Parathyroid adenoma (tissue), 2 donors: ENCODE measurements at regions not wholly inside any gene's neighbourhood (a gene's known extent, or its start where the extent isn't known, plus 50 kb on each side); places are given as distances from the start of the nearest gene placed in this dataset.

Source experiments
- H2AFZ ChIP-seq: fragments of 300-600 bp; sonication (generic); one replicate; pipeline ENCODE4 v1.7.0; 2017; ENCODE audit warnings: antibody characterized with exemption, mild to moderate bottlenecking
- H3K27ac ChIP-seq: fragments of 300-600 bp; sonication (generic); one replicate; pipeline ENCODE4 v1.7.0; 2017
- H3K27me3 ChIP-seq: fragments of 300-600 bp; sonication (generic); one replicate; pipeline ENCODE4 v1.7.0; 2017; ENCODE audit warnings: low read length; ENCODE audit not compliant: control insufficient read depth, insufficient read depth
- H3K36me3 ChIP-seq: fragments of 300-600 bp; sonication (generic); one replicate; pipeline ENCODE4 v1.7.0; 2017; ENCODE audit warnings: low read length; ENCODE audit not compliant: control insufficient read depth, insufficient read depth
- H3K4me1 ChIP-seq: fragments of 300-600 bp; sonication (generic); one replicate; pipeline ENCODE4 v1.7.0; 2017; ENCODE audit warnings: control low read depth
- H3K4me2 ChIP-seq: fragments of 300-600 bp; sonication (generic); one replicate; pipeline ENCODE4 v1.7.0; 2017; ENCODE audit warnings: low read length
- H3K4me3 ChIP-seq: fragments of 300-600 bp; sonication (generic); one replicate; pipeline ENCODE4 v1.7.0; 2017; ENCODE audit warnings: low read depth, low read length
- H3K79me2 ChIP-seq: fragments of 300-600 bp; sonication (generic); one replicate; pipeline ENCODE4 v1.7.0; 2017; ENCODE audit warnings: control low read depth
- H3K9ac ChIP-seq: fragments of 300-600 bp; sonication (generic); one replicate; pipeline ENCODE4 v1.7.0; 2017; ENCODE audit warnings: mild to moderate bottlenecking
- H3K9me3 ChIP-seq: fragments of 300-600 bp; sonication (generic); one replicate; pipeline ENCODE4 v1.7.0; 2017; ENCODE audit warnings: low read length; ENCODE audit not compliant: control insufficient read depth
- CTCF ChIP-seq: fragments of 300-600 bp; sonication (generic); IDR thresholded peaks from one replicate; pipeline ENCODE4 v1.7.0; 2017; ENCODE audit warnings: antibody characterized with exemption, mild to moderate bottlenecking
- donor health status: primary hyperparathyroidism.

GRCh38 chr6:164095056-164095455 lies 680.5 kb downstream of the QKI start:
- Histone ChIP-seq H3K4me2 (no peak overlapping the region), H3K27ac (no peak overlapping the region)
- no peak for TF ChIP-seq CTCF

GRCh38 chr6:164087870-164088269 lies 673.4 kb downstream of the QKI start:
- Histone ChIP-seq H3K4me1 (no peaks in the 10 kb centered on the region), H3K4me3 (no peak overlapping the region), H3K4me2 (no peak overlapping the region), H3K27me3 (no peaks in the 10 kb centered on the region), H3K36me3 (no peaks in the 10 kb centered on the region), H2AFZ (no peak overlapping the region), H3K79me2 (no peaks in the 10 kb centered on the region), H3K9ac (no peak overlapping the region), H3K27ac (no peak overlapping the region), H3K9me3 (no peaks in the 10 kb centered on the region)
- no peak for TF ChIP-seq CTCF

More at GRCh38 chr6:164095056-164095455, 680.5 kb downstream of the QKI start:
- H3K4me3 ChIP-seq = no peak overlapping the region
- H3K9ac ChIP-seq = no peak overlapping the region
- H3K4me1 ChIP-seq = no peaks in the 10 kb centered on the region
- H3K36me3 ChIP-seq = no peaks in the 10 kb centered on the region
- no peaks in the 10 kb centered on the region for H3K79me2 ChIP-seq
- H3K27me3 ChIP-seq = no peaks in the 10 kb centered on the region
- no peak overlapping the region for H2AFZ ChIP-seq
- H3K9me3 ChIP-seq = no peaks in the 10 kb centered on the region

- Histone ChIP-seq H2AFZ (no peak overlapping the region), H3K79me2 (no peaks in the 10 kb centered on the region), H3K4me3 (no peak overlapping the region), H3K9me3 (no peaks in the 10 kb centered on the region), H3K4me1 (no peaks in the 10 kb centered on the region), H3K36me3 (no peaks in the 10 kb centered on the region), H3K9ac (no peak overlapping the region), H3K27me3 (no peaks in the 10 kb centered on the region), H3K27ac (no peak overlapping the region), H3K4me2 (no peak overlapping the region)
- TF ChIP-seq CTCF = no peak
Observed at GRCh38 chr6:164087211-164087610, 672.7 kb downstream of the QKI start.

- H3K4me3 ChIP-seq = no peak overlapping the region
- peak overlapping the region; percentile 36 for H3K27ac ChIP-seq
- H3K27me3 ChIP-seq = no peaks in the 10 kb centered on the region
- H3K4me2 ChIP-seq = peak overlapping the region; percentile 19
- H3K36me3 ChIP-seq = no peaks in the 10 kb centered on the region
- H3K4me1 ChIP-seq = no peaks in the 10 kb centered on the region
- H3K9ac ChIP-seq = no peak overlapping the region
- no peak for TF ChIP-seq CTCF
- H3K9me3 ChIP-seq = no peaks in the 10 kb centered on the region
- no peak overlapping the region for H2AFZ ChIP-seq
- H3K79me2 ChIP-seq = no peaks in the 10 kb centered on the region
Observed at GRCh38 chr6:164086076-164086887, 671.8 kb downstream of the QKI start.
